Daoy (cell line): ENCODE measurements at regions not wholly inside any gene's neighbourhood (a gene's known extent, or its start where the extent isn't known, plus 50 kb on each side); places are given as distances from the start of the nearest gene placed in this dataset.
A peak's percentile ranks its signal among the peaks of the same experiment; 100 is the strongest.

Source experiments
- DNase-seq: peaks from one replicate; pipeline ENCODE4 v3.0.0-alpha.2; 2015; ENCODE audit warnings: low read depth

GRCh38 chr12:25714198-25714984 lies 161.3 kb upstream of the LMNTD1 start:
- no peak for DNase-seq

GRCh38 chr12:25715102-25715501 lies 162.0 kb upstream of the LMNTD1 start:
- no peak for DNase-seq

GRCh38 chr12:25716842-25717241 lies 163.8 kb upstream of the LMNTD1 start:
- DNase-seq: peak; percentile 5

GRCh38 chr12:25717552-25717951 lies 164.5 kb upstream of the LMNTD1 start:
- DNase-seq: no peak

- DNase-seq: peak; percentile 5
Observed at GRCh38 chr12:25718081-25718731, 165.1 kb upstream of the LMNTD1 start.

GRCh38 chr12:25719505-25719904 lies 166.4 kb upstream of the LMNTD1 start:
- no peak for DNase-seq

- no peak for DNase-seq
Observed at GRCh38 chr12:25723336-25723735, 170.3 kb upstream of the LMNTD1 start.

GRCh38 chr12:25723921-25724491 lies 170.9 kb upstream of the LMNTD1 start:
- DNase-seq: no peak

- no peak for DNase-seq
Observed at GRCh38 chr12:25725470-25725869, 172.4 kb upstream of the LMNTD1 start.

GRCh38 chr12:25725931-25726330 lies 172.8 kb upstream of the LMNTD1 start:
- no peak for DNase-seq

GRCh38 chr12:25728056-25728595 lies 175.0 kb upstream of the LMNTD1 start:
- no peak for DNase-seq

- no peak for DNase-seq
Observed at GRCh38 chr12:25730489-25731349, 177.6 kb upstream of the LMNTD1 start.

GRCh38 chr12:25733541-25733940 lies 180.5 kb upstream of the LMNTD1 start:
- DNase-seq: no peak

GRCh38 chr12:25734529-25735180 lies 181.6 kb upstream of the LMNTD1 start:
- DNase-seq: no peak

GRCh38 chr12:25740617-25741016 lies 187.5 kb upstream of the LMNTD1 start:
- DNase-seq: no peak

GRCh38 chr12:25741917-25742316 lies 188.8 kb upstream of the LMNTD1 start:
- DNase-seq: no peak

- no peak for DNase-seq
Observed at GRCh38 chr12:25743679-25744215, 190.7 kb upstream of the LMNTD1 start.

- no peak for DNase-seq
Observed at GRCh38 chr12:25744313-25744712, 191.2 kb upstream of the LMNTD1 start.

- DNase-seq: no peak
Observed at GRCh38 chr12:25745281-25745680, 192.2 kb upstream of the LMNTD1 start.

GRCh38 chr12:25746131-25746530 lies 193.0 kb upstream of the LMNTD1 start:
- DNase-seq: no peak

GRCh38 chr12:25752710-25753309 lies 199.7 kb upstream of the LMNTD1 start:
- no peak for DNase-seq
